ENCODE measurements at regions not wholly inside any gene's neighbourhood (a gene's known extent, or its start where the extent isn't known, plus 50 kb on each side); places are given as distances from the start of the nearest gene placed in this dataset.
A peak's percentile ranks its signal among the peaks of the same experiment; 100 is the strongest.

DNA sequence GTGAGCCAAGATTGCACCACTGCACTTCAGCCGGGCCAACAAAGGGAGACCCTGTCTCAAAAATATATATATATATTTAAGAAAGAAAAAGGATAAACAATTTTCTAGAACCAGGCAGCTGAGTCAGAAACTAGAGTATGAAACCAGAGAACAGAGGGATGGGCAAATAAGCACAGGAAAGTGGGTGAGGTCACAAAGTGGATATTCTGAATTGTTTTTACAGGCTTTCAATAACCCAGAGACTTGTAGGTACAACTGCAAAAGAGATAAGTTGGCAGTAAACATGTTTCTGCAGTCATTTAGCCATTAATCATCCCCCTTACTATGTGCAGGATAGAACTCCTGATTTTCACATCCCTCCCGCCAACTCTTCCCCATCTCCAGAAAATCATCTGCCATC, 94.2 kb downstream of the BTG1 start:
- H3K4me3 Mint-ChIP-seq, result no peak overlapping the region
- no peaks in the 10 kb centered on the region for H3K4me1 Mint-ChIP-seq (ENCODE audit: low read depth)

DNA sequence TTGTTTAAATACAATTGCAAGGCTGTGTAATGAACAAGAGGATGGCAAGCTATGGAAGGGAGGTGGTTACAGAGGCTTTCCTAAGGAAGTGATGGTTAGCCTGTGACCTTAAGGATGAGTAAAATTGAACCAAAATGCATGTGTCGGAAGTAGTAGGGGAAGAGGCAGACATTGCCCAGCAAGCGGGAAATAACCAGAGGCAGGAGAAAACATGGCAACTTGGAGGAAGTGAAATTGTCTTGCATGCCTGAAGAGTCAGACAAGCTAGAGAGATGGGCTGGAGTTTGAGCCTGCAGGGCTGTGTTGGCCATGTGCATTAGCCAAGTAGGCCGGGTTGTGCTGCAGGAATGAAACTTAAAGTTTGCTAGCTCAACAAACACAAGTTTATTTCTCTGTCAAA, 96.2 kb downstream of the BTG1 start:
- peaks cover 3% of the 10 kb centered on the region for H3K27me3 Mint-ChIP-seq
- no peaks in the 10 kb centered on the region for H3K36me3 Mint-ChIP-seq (ENCODE audit: low read depth)
- no peak overlapping the region for H3K4me3 Mint-ChIP-seq
- intact Hi-C loops (cut with micrococcal nuclease), result no loop called here
- H3K4me1 Mint-ChIP-seq (ENCODE audit: low read depth), result no peaks in the 10 kb centered on the region
- H3K27ac Mint-ChIP-seq, result no peak overlapping the region
- no peaks in the 10 kb centered on the region for H3K9me3 Mint-ChIP-seq

More for the DNA sequence above, 94.2 kb downstream of the BTG1 start:
- H3K27me3 Mint-ChIP-seq, result peaks cover 3% of the 10 kb centered on the region
- intact Hi-C loops (cut with micrococcal nuclease), result no loop called here
- H3K36me3 Mint-ChIP-seq (ENCODE audit: low read depth), result no peaks in the 10 kb centered on the region
- no peaks in the 10 kb centered on the region for H3K9me3 Mint-ChIP-seq
- no peak overlapping the region for H3K27ac Mint-ChIP-seq

DNA sequence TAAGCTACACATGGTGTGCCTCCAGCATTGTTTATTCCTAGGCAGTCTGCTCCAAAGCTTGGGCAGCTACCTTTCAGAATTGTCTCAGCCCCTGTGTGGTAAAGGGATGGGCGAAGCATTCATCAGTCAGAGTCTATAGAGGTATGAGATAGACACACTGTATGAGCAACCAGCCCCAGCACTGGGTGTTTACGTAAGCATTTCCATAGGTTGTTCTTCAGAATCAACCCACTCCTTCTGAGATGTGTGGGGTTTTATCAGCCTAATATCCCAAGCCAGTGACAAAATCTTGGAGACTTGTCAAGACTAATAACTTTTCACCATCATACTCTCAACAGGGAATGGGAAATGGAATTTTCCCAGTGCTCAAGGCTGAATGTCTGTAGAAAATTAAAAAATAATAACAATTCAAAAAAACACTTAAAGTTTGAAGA, 98.2 kb downstream of the BTG1 start:
- Mint-ChIP-seq H3K4me1 (ENCODE audit: low read depth) (no peaks in the 10 kb centered on the region), H3K36me3 (ENCODE audit: low read depth) (no peaks in the 10 kb centered on the region), H3K27ac (no peak overlapping the region), H3K4me3 (no peak overlapping the region), H3K27me3 (peaks cover 3% of the 10 kb centered on the region), H3K9me3 (no peaks in the 10 kb centered on the region)
- intact Hi-C loops (cut with micrococcal nuclease), result no loop called here

- no peaks in the 10 kb centered on the region for H3K36me3 Mint-ChIP-seq (ENCODE audit: low read depth)
- H3K27ac Mint-ChIP-seq, result no peak overlapping the region
- H3K27me3 Mint-ChIP-seq, result peaks cover 3% of the 10 kb centered on the region
- no peak overlapping the region for H3K4me3 Mint-ChIP-seq
- intact Hi-C loops (cut with micrococcal nuclease), result no loop called here
- H3K4me1 Mint-ChIP-seq (ENCODE audit: low read depth), result no peaks in the 10 kb centered on the region
- no peaks in the 10 kb centered on the region for H3K9me3 Mint-ChIP-seq
Observed at GRCh38 chr12:92046557-92047392, 98.9 kb downstream of the BTG1 start.

DNA sequence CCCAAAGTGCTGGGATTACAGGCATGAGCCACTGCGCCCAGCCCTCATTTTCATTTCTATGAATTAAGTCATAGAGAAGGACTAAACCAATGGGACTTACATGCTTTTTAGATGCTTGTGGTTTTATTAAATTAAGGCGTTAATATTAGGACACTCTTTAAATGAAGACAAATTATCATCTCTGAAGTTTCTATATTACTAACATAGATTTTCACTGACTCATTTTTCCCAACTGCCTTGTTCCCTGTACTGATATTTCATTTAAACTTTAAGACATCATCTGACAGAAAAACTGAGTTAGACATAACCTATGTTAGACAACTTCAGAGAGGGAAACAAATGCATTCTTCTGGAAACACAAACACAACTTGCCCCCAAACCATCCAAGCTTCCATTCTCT, 99.8 kb downstream of the BTG1 start:
- H3K4me1 Mint-ChIP-seq (ENCODE audit: low read depth), result no peaks in the 10 kb centered on the region
- H3K9me3 Mint-ChIP-seq, result no peaks in the 10 kb centered on the region
- H3K4me3 Mint-ChIP-seq, result no peak overlapping the region
- no peak overlapping the region for H3K27ac Mint-ChIP-seq
- peaks cover 3% of the 10 kb centered on the region for H3K27me3 Mint-ChIP-seq
- intact Hi-C loops (cut with micrococcal nuclease), result no loop called here
- no peaks in the 10 kb centered on the region for H3K36me3 Mint-ChIP-seq (ENCODE audit: low read depth)

DNA sequence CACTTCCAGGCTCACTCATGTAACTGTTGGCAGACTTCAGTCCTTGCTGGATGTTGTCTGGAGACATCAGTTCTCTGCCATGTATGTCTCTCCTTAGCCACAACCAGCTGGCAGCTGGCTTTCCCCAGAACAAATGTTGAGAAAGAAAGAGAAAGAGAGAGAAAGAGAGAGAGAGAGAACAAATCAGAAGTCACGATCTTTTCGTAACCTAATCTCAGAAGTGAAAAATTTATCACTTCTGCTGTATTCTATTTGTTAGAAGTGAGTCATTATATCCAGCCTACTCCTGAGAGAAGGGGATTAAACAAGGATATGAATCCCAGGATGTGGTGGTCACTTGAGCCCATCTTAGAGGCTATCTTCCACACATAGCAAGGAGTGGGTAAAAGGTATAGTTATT, 101.2 kb downstream of the BTG1 start:
- H3K4me1 Mint-ChIP-seq (ENCODE audit: low read depth), result no peaks in the 10 kb centered on the region
- intact Hi-C loops (cut with micrococcal nuclease), result no loop called here
- H3K36me3 Mint-ChIP-seq (ENCODE audit: low read depth), result no peaks in the 10 kb centered on the region
- no peaks in the 10 kb centered on the region for H3K9me3 Mint-ChIP-seq
- no peak overlapping the region for H3K4me3 Mint-ChIP-seq
- no peak overlapping the region for H3K27ac Mint-ChIP-seq
- H3K27me3 Mint-ChIP-seq, result peaks cover 3% of the 10 kb centered on the region

GRCh38 chr12:92042791-92043531, 102.7 kb downstream of the BTG1 start:
- Mint-ChIP-seq H3K36me3 (ENCODE audit: low read depth) (no peaks in the 10 kb centered on the region), H3K27me3 (peaks cover 2% of the 10 kb centered on the region), H3K27ac (no peak overlapping the region), H3K9me3 (no peaks in the 10 kb centered on the region), H3K4me1 (ENCODE audit: low read depth) (no peaks in the 10 kb centered on the region), H3K4me3 (no peak overlapping the region)
- intact Hi-C loops (cut with micrococcal nuclease), result no loop called here

- Mint-ChIP-seq H3K9me3 (no peaks in the 10 kb centered on the region), H3K4me3 (no peak overlapping the region), H3K4me1 (ENCODE audit: low read depth) (no peaks in the 10 kb centered on the region), H3K27me3 (peaks cover 2% of the 10 kb centered on the region), H3K36me3 (ENCODE audit: low read depth) (no peaks in the 10 kb centered on the region), H3K27ac (no peak overlapping the region)
- intact Hi-C loops (cut with micrococcal nuclease), result no loop called here
Observed at GRCh38 chr12:92041742-92042141, 103.9 kb downstream of the BTG1 start.

GRCh38 chr12:92039046-92039445, 106.6 kb downstream of the BTG1 start:
- H3K4me3 Mint-ChIP-seq, result no peak overlapping the region
- H3K27ac Mint-ChIP-seq, result no peak overlapping the region
- H3K27me3 Mint-ChIP-seq, result no peaks in the 10 kb centered on the region
- H3K4me1 Mint-ChIP-seq (ENCODE audit: low read depth), result peaks cover 15% of the 10 kb centered on the region
- intact Hi-C loops (cut with micrococcal nuclease), result no loop called here
- no peaks in the 10 kb centered on the region for H3K36me3 Mint-ChIP-seq (ENCODE audit: low read depth)
- no peaks in the 10 kb centered on the region for H3K9me3 Mint-ChIP-seq

DNA sequence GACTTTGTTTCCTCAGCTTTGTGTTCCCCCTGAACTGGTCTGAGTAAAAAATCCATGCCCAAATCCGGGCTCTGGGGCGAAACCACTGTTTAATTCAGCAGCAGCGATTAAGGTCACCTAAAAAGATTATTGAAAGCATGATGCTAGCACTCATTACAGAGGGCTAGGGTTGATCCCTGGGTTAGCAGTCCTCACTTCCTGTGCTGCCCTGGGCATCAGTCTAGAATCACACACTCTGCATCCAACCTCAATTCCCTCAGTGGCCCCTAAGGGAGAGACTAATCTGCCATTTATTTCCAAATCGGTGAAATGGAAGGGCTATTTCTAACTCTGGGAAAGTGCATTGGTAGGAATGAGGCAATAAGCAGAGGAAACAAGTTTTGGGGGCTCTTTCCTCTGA, 107.2 kb downstream of the BTG1 start:
- Mint-ChIP-seq H3K27me3 (no peaks in the 10 kb centered on the region), H3K4me3 (no peak overlapping the region), H3K27ac (no peak overlapping the region), H3K4me1 (ENCODE audit: low read depth) (peaks cover 15% of the 10 kb centered on the region), H3K9me3 (no peaks in the 10 kb centered on the region), H3K36me3 (ENCODE audit: low read depth) (no peaks in the 10 kb centered on the region)
- intact Hi-C loops (cut with micrococcal nuclease), result no loop called here

DNA sequence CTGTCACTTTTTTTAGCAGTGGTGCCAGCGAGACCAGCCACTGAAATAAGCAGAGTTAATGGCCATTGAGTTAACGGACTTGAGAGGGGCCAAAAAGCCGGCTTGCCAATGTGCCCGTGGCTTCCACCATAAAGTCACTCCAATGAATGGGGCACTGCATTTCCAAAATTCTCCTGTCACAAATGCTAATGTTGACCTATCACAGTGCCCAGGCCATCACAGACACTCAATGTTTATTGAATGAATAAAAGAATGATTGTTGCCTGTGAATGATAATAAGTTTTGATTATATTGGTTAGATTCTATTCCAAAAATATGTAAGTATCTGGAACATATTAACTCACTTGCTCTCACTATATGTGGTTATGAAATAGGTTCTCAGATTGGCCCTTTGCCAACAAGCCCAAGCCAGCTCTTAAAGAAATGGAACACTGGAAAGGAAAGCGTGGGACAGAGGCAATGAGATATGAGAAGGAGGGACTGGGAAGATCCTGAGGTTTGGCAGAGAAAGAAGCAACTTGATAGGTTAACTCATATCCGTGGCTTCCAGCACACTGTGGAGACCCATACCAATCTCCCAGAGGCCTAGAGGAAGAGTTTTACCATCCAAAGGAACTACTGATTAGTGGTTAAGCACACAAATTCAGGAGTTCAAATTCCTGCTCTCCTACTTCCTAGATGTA, 108.7 kb downstream of the BTG1 start:
- H3K27ac Mint-ChIP-seq, result no peak overlapping the region
- H3K4me3 Mint-ChIP-seq, result no peak overlapping the region

GRCh38 chr12:92036061-92036620, 109.5 kb downstream of the BTG1 start:
- no peaks in the 10 kb centered on the region for H3K36me3 Mint-ChIP-seq (ENCODE audit: low read depth)
- intact Hi-C loops (cut with micrococcal nuclease), result no loop called here
- no peaks in the 10 kb centered on the region for H3K9me3 Mint-ChIP-seq
- H3K27ac Mint-ChIP-seq, result no peak overlapping the region
- H3K4me3 Mint-ChIP-seq, result no peak overlapping the region
- H3K4me1 Mint-ChIP-seq (ENCODE audit: low read depth), result peaks cover 26% of the 10 kb centered on the region
- no peaks in the 10 kb centered on the region for H3K27me3 Mint-ChIP-seq

More for the DNA sequence above, 108.7 kb downstream of the BTG1 start:
- Mint-ChIP-seq H3K9me3 (no peaks in the 10 kb centered on the region), H3K27me3 (no peaks in the 10 kb centered on the region), H3K4me1 (ENCODE audit: low read depth) (peaks cover 18% of the 10 kb centered on the region), H3K36me3 (ENCODE audit: low read depth) (no peaks in the 10 kb centered on the region)
- intact Hi-C loops (cut with micrococcal nuclease), result no loop called here

- Mint-ChIP-seq H3K36me3 (ENCODE audit: low read depth) (no peaks in the 10 kb centered on the region), H3K4me1 (ENCODE audit: low read depth) (peaks cover 29% of the 10 kb centered on the region), H3K4me3 (no peak overlapping the region), H3K27me3 (no peaks in the 10 kb centered on the region), H3K9me3 (no peaks in the 10 kb centered on the region), H3K27ac (peak overlapping the region; percentile 79)
- intact Hi-C loops (cut with micrococcal nuclease), result no loop called here
Observed at GRCh38 chr12:92035477-92035876, 110.2 kb downstream of the BTG1 start.
